ENCODE measurements at regions not wholly inside any gene's neighbourhood (a gene's known extent, or its start where the extent isn't known, plus 50 kb on each side); places are given as distances from the start of the nearest gene placed in this dataset.

- no peak overlapping the region for H3K4me3 ChIP-seq (replicated peaks in 1 of 2; ENCODE audit: low read depth in 2 of 2, low read length in 2 of 2)
- no peak for DNase-seq (ENCODE audit: low read depth in 2 of 2)
- TF ChIP-seq, protein P1, sequence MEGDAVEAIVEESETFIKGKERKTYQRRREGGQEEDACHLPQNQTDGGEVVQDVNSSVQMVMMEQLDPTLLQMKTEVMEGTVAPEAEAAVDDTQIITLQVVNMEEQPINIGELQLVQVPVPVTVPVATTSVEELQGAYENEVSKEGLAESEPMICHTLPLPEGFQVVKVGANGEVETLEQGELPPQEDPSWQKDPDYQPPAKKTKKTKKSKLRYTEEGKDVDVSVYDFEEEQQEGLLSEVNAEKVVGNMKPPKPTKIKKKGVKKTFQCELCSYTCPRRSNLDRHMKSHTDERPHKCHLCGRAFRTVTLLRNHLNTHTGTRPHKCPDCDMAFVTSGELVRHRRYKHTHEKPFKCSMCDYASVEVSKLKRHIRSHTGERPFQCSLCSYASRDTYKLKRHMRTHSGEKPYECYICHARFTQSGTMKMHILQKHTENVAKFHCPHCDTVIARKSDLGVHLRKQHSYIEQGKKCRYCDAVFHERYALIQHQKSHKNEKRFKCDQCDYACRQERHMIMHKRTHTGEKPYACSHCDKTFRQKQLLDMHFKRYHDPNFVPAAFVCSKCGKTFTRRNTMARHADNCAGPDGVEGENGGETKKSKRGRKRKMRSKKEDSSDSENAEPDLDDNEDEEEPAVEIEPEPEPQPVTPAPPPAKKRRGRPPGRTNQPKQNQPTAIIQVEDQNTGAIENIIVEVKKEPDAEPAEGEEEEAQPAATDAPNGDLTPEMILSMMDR (IDR thresholded peaks at IDR 0.05; ENCODE audit: low read depth, low read length), result no peak
Observed at GRCh38 chr12:44961887-44962286, 85.8 kb upstream of the NELL2 start.

GRCh38 chr12:44960856-44961255 lies 84.7 kb upstream of the NELL2 start:
- TF ChIP-seq, protein P1 (IDR thresholded peaks at IDR 0.05; ENCODE audit: low read depth, low read length), result no peak
- DNase-seq (ENCODE audit: low read depth in 2 of 2), result no peak
- H3K4me3 ChIP-seq (replicated peaks in 1 of 2; ENCODE audit: low read depth in 2 of 2, low read length in 2 of 2), result no peak overlapping the region

DNA sequence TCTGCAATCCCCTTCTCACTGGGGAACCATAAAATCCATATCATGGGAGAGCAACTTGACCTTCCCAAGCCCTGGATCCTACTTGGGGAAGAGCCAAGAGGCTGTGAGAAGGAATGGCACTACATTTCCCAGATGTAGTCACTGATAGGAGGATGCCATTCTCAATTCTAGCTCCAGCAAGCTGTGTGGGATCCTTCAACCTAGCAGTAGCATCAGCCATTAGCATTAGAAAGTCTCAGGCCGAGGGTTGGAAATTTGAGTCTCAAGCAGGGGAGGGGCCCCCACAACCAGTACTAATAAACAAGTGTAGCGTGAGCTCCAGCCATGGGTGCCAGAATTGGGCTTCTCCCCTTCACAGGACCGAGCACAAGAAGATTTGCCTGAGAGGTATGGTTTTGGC lies 84.3 kb upstream of the NELL2 start:
- TF ChIP-seq, protein P1 (IDR thresholded peaks at IDR 0.05; ENCODE audit: low read depth, low read length), result no peak

DNA sequence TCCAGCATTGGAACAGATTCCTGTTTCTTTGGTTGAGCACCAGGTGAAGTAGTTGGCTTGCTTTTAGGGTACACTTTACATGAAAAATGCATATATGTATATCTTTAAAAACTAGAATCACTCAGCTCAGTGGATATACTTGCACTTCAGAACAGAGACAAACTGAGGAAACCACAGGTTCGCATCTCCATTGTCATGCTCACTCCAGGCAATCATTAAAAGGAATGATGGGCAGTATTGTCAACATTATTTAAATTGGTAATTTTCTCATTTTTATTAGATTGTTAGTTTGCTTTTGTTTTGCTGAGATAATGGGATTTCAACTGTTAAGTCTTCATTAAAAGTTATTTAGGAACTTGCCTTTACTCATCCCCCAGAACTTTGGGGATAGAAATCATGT lies 71.0 kb upstream of the NELL2 start:
- H3K4me3 ChIP-seq (replicated peaks in 1 of 2; ENCODE audit: low read depth in 2 of 2, low read length in 2 of 2), result no peak overlapping the region
- DNase-seq (ENCODE audit: low read depth in 2 of 2), result no peak
- TF ChIP-seq, protein P1 (IDR thresholded peaks at IDR 0.05; ENCODE audit: low read depth, low read length), result no peak

More for the DNA sequence above, 84.3 kb upstream of the NELL2 start:
- no peak overlapping the region for H3K4me3 ChIP-seq (replicated peaks in 1 of 2; ENCODE audit: low read depth in 2 of 2, low read length in 2 of 2)
- DNase-seq (ENCODE audit: low read depth in 2 of 2), result no peak

DNA sequence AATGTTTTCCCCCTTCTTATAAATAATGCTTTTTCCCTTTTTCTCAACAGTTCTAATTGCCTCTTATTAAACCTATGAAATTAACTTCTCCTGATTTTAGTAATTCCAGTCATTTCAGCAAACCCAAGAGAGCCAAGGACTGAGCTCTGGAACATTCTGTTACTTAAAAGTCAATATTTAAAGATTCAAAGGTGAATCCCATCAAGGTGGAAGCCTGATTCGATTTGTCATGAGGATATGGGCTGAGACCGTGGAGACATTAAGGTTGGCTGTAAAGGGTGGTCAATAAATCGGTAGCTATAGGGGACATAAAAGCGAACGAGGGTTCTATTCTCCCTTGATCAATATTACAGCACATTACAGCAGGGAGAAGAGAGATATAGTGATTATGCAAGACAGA lies 66.6 kb upstream of the NELL2 start:
- no peak overlapping the region for H3K4me3 ChIP-seq (replicated peaks in 1 of 2; ENCODE audit: low read depth in 2 of 2, low read length in 2 of 2)
- TF ChIP-seq, protein P1 (IDR thresholded peaks at IDR 0.05; ENCODE audit: low read depth, low read length), result no peak
- DNase-seq (ENCODE audit: low read depth in 2 of 2), result no peak

GRCh38 chr12:44930972-44931600 lies 55.0 kb upstream of the NELL2 start:
- DNase-seq (ENCODE audit: low read depth in 2 of 2), result peak; percentile 80 to 81
- H3K4me3 ChIP-seq (replicated peaks in 1 of 2; ENCODE audit: low read depth in 2 of 2, low read length in 2 of 2), result no peak overlapping the region
- TF ChIP-seq, protein P1 (IDR thresholded peaks at IDR 0.05; ENCODE audit: low read depth, low read length), result peak; percentile 10

All from cardiac fibroblast (primary cell).